GM23248 (cell line): ENCODE measurements at regions not wholly inside any gene's neighbourhood (a gene's known extent, or its start where the extent isn't known, plus 50 kb on each side); places are given as distances from the start of the nearest gene placed in this dataset.
"Not testable (repeated sequence)": the region's sequence is repeated elsewhere in the genome, so short reads cannot be mapped to it uniquely, and the experiment has no call there.

ENCODE experiments used
- DNase-seq: peaks from one replicate; pipeline ENCODE4 v3.0.0-alpha.2; 2015
- H2AFZ ChIP-seq: fragments of 200-600 bp; sonication (generic); 2 replicates; pipeline ENCODE4 v1.6.1; 2016; ENCODE audit warnings: antibody characterized with exemption
- H3F3A ChIP-seq: fragments of 200-600 bp; sonication (generic); 2 replicates; pipeline ENCODE4 v1.6.1; 2016; ENCODE audit warnings: mild to moderate bottlenecking, antibody characterized with exemption, mixed run types; ENCODE audit not compliant: insufficient read depth
- H3K27ac ChIP-seq: fragments of 200-600 bp; sonication (generic); 2 replicates; pipeline ENCODE4 v1.5.1; 2016; ENCODE audit warnings: mild to moderate bottlenecking
- H3K27me3 ChIP-seq: fragments of 200-600 bp; sonication (generic); replicated peaks from 2 replicates; pipeline ENCODE4 v1.6.1; 2016; ENCODE audit warnings: mild to moderate bottlenecking; ENCODE audit not compliant: insufficient read depth
- H3K36me3 ChIP-seq: fragments of 200-600 bp; sonication (generic); 2 replicates; pipeline ENCODE4 v1.6.1; 2016; ENCODE audit warnings: low read depth, mild to moderate bottlenecking
- H3K4me1 ChIP-seq: fragments of 200-600 bp; sonication (generic); 2 replicates; pipeline ENCODE4 v1.6.1; 2016; ENCODE audit warnings: mild to moderate bottlenecking; ENCODE audit not compliant: insufficient read depth
- H3K4me2 ChIP-seq: fragments of 200-600 bp; sonication (generic); one replicate; pipeline ENCODE4 v1.6.1; 2016; ENCODE audit warnings: mild to moderate bottlenecking; ENCODE audit not compliant: unreplicated experiment
- H3K4me3 ChIP-seq: fragments of 200-600 bp; sonication (generic); 2 replicates; pipeline ENCODE4 v1.5.1; 2016; ENCODE audit warnings: mild to moderate bottlenecking
- H3K79me2 ChIP-seq: fragments of 200-600 bp; sonication (generic); 2 replicates; pipeline ENCODE4 v1.6.1; 2016; ENCODE audit warnings: mild to moderate bottlenecking; ENCODE audit not compliant: insufficient read depth
- H3K9ac ChIP-seq: fragments of 200-600 bp; sonication (generic); 2 replicates; pipeline ENCODE4 v1.6.1; 2016; ENCODE audit warnings: mild to moderate bottlenecking
- H3K9me2 ChIP-seq: fragments of 200-600 bp; sonication (generic); 2 replicates; pipeline ENCODE4 v1.6.1; 2016; ENCODE audit warnings: mixed run types, mild to moderate bottlenecking, moderate library complexity; ENCODE audit not compliant: insufficient read depth
- H3K9me3 ChIP-seq: fragments of 200-600 bp; sonication (generic); one replicate; pipeline ENCODE4 v1.6.1; 2017; ENCODE audit warnings: low read depth
- H4K20me1 ChIP-seq: fragments of 200-600 bp; sonication (generic); 2 replicates; pipeline ENCODE4 v1.6.0; 2016; ENCODE audit not compliant: insufficient read depth
- EZH2 ChIP-seq: fragments of 200-600 bp; sonication (generic); IDR thresholded peaks from 2 replicates; pipeline ENCODE4 v1.6.1; 2018; ENCODE audit warnings: antibody characterized with exemption, mild to moderate bottlenecking; ENCODE audit not compliant: insufficient read depth, poor library complexity, severe bottlenecking
- EZH2phosphoT487 ChIP-seq: fragments of 200-600 bp; sonication (generic); IDR thresholded peaks from 2 replicates; pipeline ENCODE4 v1.6.1; 2018; ENCODE audit warnings: antibody characterized with exemption, moderate library complexity, mild to moderate bottlenecking, low read depth; ENCODE audit not compliant: insufficient read depth
- WGBS, 2 experiments: methylation state at CpG; one replicate each; pipeline ENCODE4 v1.1.6; 2015 to 2017; ENCODE audit warnings: low lambda C conversion rate in 2 of 2, low coverage in 1 of 2; ENCODE audit errors: missing lambda C conversion rate in 2 of 2; 5-methylcytosine and 5-hydroxymethylcytosine counted together
- in situ Hi-C: fragments of 300-500 bp; cut with MboI; formaldehyde crosslinking; loops from 2 replicates; pipeline ENCODE4 v1.15.0; 2020

GRCh38 chr21:30033441-30033840 lies 93.6 kb upstream of the GRIK1 start:
- WGBS, 2 experiments, result 50 to 61% methylated on average over 12 of the region's 12 CpGs
- in situ Hi-C loops, result no loop called here

GRCh38 chr21:30030416-30030815 lies 90.6 kb upstream of the GRIK1 start:
- no peak for DNase-seq
- Histone ChIP-seq H3K36me3 (no peaks in the 10 kb centered on the region), H3K9me2 (no peaks in the 10 kb centered on the region), H3K4me3 (no peak overlapping the region), H3F3A (no peaks in the 10 kb centered on the region), H3K79me2 (no peaks in the 10 kb centered on the region), H3K27me3 (no peaks in the 10 kb centered on the region), H3K4me1 (no peaks in the 10 kb centered on the region), H4K20me1 (no peaks in the 10 kb centered on the region), H3K27ac (no peak overlapping the region), H3K9me3 (no peaks in the 10 kb centered on the region), H3K4me2 (no peak overlapping the region), H2AFZ (no peak overlapping the region), H3K9ac (no peak overlapping the region)
- 24 to 25% methylated on average over 6 of the region's 6 CpGs for WGBS, 2 experiments
- TF ChIP-seq EZH2phosphoT487 (no peak), EZH2 (no peak)
- in situ Hi-C loops, result no loop called here

More at GRCh38 chr21:30033441-30033840, 93.6 kb upstream of the GRIK1 start:
- Histone ChIP-seq H3K36me3 (no peaks in the 10 kb centered on the region), H3K4me1 (no peaks in the 10 kb centered on the region), H3K9me3 (no peaks in the 10 kb centered on the region), H3K4me2 (no peak overlapping the region), H3K27ac (no peak overlapping the region), H3K79me2 (no peaks in the 10 kb centered on the region), H3F3A (no peaks in the 10 kb centered on the region), H2AFZ (no peak overlapping the region), H4K20me1 (no peaks in the 10 kb centered on the region), H3K4me3 (no peak overlapping the region), H3K27me3 (no peaks in the 10 kb centered on the region), H3K9me2 (no peaks in the 10 kb centered on the region), H3K9ac (no peak overlapping the region)
- TF ChIP-seq EZH2phosphoT487 (no peak), EZH2 (no peak)
- no peak for DNase-seq

- TF ChIP-seq EZH2phosphoT487, result no peak
- TF ChIP-seq EZH2, result no peak
- Histone ChIP-seq H3K4me1 (no peaks in the 10 kb centered on the region), H3K9ac (no peak overlapping the region), H3K4me3 (no peak overlapping the region), H4K20me1 (no peaks in the 10 kb centered on the region), H3K9me3 (no peaks in the 10 kb centered on the region), H2AFZ (no peak overlapping the region), H3K27me3 (no peaks in the 10 kb centered on the region), H3K79me2 (no peaks in the 10 kb centered on the region), H3K9me2 (no peaks in the 10 kb centered on the region), H3K36me3 (no peaks in the 10 kb centered on the region), H3F3A (no peaks in the 10 kb centered on the region), H3K27ac (no peak overlapping the region), H3K4me2 (no peak overlapping the region)
- WGBS, 2 experiments, result 22 to 24% methylated on average over 2 of the region's 2 CpGs
- in situ Hi-C loops, result no loop called here
- no peak for DNase-seq
Measured at GRCh38 chr21:30028537-30028936, 88.7 kb upstream of the GRIK1 start.

GRCh38 chr21:30027986-30028385 lies 88.2 kb upstream of the GRIK1 start:
- no peak for DNase-seq
- Histone ChIP-seq H3K9me3 (no peaks in the 10 kb centered on the region), H3K4me1 (no peaks in the 10 kb centered on the region), H3F3A (no peaks in the 10 kb centered on the region), H3K9me2 (no peaks in the 10 kb centered on the region), H3K4me2 (no peak overlapping the region), H3K36me3 (no peaks in the 10 kb centered on the region), H4K20me1 (no peaks in the 10 kb centered on the region), H3K27me3 (no peaks in the 10 kb centered on the region), H3K27ac (no peak overlapping the region), H3K4me3 (no peak overlapping the region), H3K9ac (no peak overlapping the region), H3K79me2 (no peaks in the 10 kb centered on the region), H2AFZ (no peak overlapping the region)
- TF ChIP-seq EZH2, result no peak
- no peak for TF ChIP-seq EZH2phosphoT487
- WGBS, 2 experiments, result 13 to 21% methylated on average over 6 of the region's 6 CpGs
- in situ Hi-C loops, result no loop called here

GRCh38 chr21:30023056-30023455 lies 83.3 kb upstream of the GRIK1 start:
- H3F3A ChIP-seq, H4K20me1 ChIP-seq, H3K9ac ChIP-seq, H3K4me2 ChIP-seq, DNase-seq, in situ Hi-C loops, H3K4me1 ChIP-seq, H3K27me3 ChIP-seq, H3K9me3 ChIP-seq, H3K9me2 ChIP-seq, H3K4me3 ChIP-seq, H3K79me2 ChIP-seq, H3K27ac ChIP-seq, H2AFZ ChIP-seq, H3K36me3 ChIP-seq: not testable (repeated sequence)
- 18 to 24% methylated on average over 10 to 11 of the region's 11 CpGs for WGBS, 2 experiments
